Astrocyte of the cerebellum (primary cell): ENCODE measurements at regions not wholly inside any gene's neighbourhood (a gene's known extent, or its start where the extent isn't known, plus 50 kb on each side); places are given as distances from the start of the nearest gene placed in this dataset.
"Not testable (repeated sequence)": the region's sequence is repeated elsewhere in the genome, so short reads cannot be mapped to it uniquely, and the experiment has no call there.

Experiments
- DNase-seq: peaks from one replicate; pipeline ENCODE4 v3.0.0-alpha.2; 2011; ENCODE audit warnings: low read depth
- H3K4me3 ChIP-seq: 2 replicates; pipeline ENCODE4 v1.5.1; 2011; ENCODE audit warnings: mild to moderate bottlenecking, low read depth, low read length, moderate library complexity
- in situ Hi-C: cut with HindIII; loops from 2 replicates; pipeline ENCODE4 v1.10.0; 2017; ENCODE audit warnings: low sequenced_read_pairs
- TF ChIP-seq, protein P1 (sequence below): IDR thresholded peaks from 2 replicates; pipeline ENCODE4 v1.5.1; 2012; ENCODE audit warnings: low read length, low read depth, moderate library complexity, mild to moderate bottlenecking; ENCODE audit errors: missing control alignments

DNA sequence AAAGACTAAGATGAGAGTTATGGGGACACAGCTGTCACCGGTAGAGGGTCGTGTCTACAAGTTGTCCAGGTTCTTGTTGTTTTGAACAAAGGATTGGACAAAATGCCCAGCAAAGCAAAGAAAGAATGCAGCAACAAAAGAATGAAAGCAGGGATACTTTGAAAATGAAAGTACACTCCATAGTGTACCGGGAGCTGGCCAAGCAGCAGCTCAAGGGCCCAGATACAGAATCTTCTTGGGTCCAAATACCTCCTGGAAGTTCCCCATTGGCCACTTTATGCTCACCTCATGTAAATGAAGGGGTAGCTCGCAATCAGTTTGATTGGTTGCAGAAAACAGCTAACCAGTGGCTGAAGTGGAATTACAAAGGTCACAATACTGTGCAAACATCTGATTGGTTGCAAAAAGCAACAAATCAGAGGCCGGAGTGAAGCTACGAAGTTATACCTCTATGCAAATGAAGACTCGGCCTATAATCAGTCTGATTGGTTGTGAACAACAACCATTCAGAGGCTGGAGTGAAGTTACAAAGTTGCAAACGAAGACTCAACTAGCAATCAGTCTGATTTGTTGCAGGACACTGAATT lies 474.9 kb upstream of the TMEFF2 start:
- no peak overlapping the region for H3K4me3 ChIP-seq
- no peak for DNase-seq
- in situ Hi-C loops: no loop called here
- TF ChIP-seq, protein P1, sequence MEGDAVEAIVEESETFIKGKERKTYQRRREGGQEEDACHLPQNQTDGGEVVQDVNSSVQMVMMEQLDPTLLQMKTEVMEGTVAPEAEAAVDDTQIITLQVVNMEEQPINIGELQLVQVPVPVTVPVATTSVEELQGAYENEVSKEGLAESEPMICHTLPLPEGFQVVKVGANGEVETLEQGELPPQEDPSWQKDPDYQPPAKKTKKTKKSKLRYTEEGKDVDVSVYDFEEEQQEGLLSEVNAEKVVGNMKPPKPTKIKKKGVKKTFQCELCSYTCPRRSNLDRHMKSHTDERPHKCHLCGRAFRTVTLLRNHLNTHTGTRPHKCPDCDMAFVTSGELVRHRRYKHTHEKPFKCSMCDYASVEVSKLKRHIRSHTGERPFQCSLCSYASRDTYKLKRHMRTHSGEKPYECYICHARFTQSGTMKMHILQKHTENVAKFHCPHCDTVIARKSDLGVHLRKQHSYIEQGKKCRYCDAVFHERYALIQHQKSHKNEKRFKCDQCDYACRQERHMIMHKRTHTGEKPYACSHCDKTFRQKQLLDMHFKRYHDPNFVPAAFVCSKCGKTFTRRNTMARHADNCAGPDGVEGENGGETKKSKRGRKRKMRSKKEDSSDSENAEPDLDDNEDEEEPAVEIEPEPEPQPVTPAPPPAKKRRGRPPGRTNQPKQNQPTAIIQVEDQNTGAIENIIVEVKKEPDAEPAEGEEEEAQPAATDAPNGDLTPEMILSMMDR: no peak

DNA sequence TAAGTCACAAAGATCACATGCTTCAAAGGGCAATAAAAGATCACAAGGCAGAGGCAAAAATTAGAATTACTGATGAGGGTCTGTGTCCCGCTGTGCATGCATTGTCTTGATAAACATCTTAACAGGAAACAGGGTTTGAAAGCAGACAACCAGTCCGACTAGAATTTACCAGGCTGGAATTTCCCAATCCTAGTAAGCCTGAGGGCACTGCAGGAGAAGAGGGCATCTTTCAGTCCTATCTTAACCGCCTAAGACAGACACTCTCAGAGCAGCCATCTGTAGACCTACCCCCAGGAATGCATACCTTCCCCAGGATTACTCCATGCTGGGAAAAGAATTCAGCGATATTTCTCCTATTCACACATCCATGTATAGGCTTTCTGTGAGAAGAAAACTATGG lies 465.8 kb upstream of the TMEFF2 start:
- in situ Hi-C loops, DNase-seq, H3K4me3 ChIP-seq: not testable (repeated sequence)

DNA sequence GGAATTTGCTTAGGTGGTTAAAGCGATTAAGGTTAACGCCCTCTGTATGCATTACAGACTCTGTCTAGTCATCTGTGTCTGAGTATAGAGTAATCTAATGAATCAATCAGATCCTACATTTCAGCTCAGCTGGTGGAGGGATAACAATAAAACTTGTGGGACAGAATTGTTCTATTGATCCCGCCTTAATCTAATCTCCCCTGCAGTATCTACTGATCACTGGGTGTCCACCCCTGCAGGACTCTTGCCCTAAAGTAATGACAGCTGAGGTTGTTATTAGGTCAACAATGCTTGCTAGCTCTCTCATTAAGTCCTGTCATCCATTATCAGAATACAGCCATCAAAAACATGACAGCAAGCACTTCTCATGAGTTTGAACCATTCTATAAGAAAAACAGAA lies 462.6 kb upstream of the TMEFF2 start:
- TF ChIP-seq, protein P1: no peak
- in situ Hi-C loops: no loop called here

DNA sequence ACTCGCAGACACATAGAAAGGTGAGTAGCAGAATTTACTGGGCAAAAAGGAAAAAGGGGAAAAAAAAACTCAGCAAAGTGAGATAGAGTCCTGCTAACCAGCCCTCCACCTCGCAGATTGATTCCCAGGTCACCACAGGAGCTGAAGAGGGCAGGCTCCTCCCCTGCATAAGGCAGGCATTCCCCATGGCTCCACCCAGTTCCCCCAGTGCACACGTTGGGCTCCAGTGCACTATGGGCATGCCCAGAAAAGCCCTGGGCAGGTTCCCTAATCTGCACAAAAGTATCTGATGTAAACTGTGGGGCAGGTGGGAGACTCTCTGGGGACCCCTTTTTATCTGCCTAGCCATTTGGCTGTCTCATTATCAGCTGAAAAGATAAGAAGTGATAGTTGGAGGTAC lies 461.2 kb upstream of the TMEFF2 start:
- no peak overlapping the region for H3K4me3 ChIP-seq
- in situ Hi-C loops: no loop called here
- TF ChIP-seq, protein P1: no peak
- DNase-seq: no peak

More for the DNA sequence above, 462.6 kb upstream of the TMEFF2 start:
- DNase-seq: no peak
- H3K4me3 ChIP-seq: no peak overlapping the region

GRCh38 chr2:192645811-192646598 lies 451.3 kb upstream of the TMEFF2 start:
- no peak for DNase-seq
- TF ChIP-seq, protein P1: no peak
- in situ Hi-C loops: no loop called here
- H3K4me3 ChIP-seq: no peak overlapping the region

- DNase-seq: no peak
- TF ChIP-seq, protein P1: no peak
These were observed 439.8 kb upstream of the TMEFF2 start for GRCh38 chr2:192634557-192634956.

GRCh38 chr2:192628017-192628416 lies 433.3 kb upstream of the TMEFF2 start:
- in situ Hi-C loops: no loop called here
- H3K4me3 ChIP-seq: no peak overlapping the region
- DNase-seq: no peak
- TF ChIP-seq, protein P1: no peak

More at GRCh38 chr2:192634557-192634956, 439.8 kb upstream of the TMEFF2 start:
- H3K4me3 ChIP-seq: no peak overlapping the region
- in situ Hi-C loops: no loop called here
